HG03378 (cell line): ENCODE measurements at regions not wholly inside any gene's neighbourhood (a gene's known extent, or its start where the extent isn't known, plus 50 kb on each side); places are given as distances from the start of the nearest gene placed in this dataset.
"Not testable (repeated sequence)": the region's sequence is repeated elsewhere in the genome, so short reads cannot be mapped to it uniquely, and the experiment has no call there.

ENCODE experiments used
- ATAC-seq: cut with Tn5 transposase; IDR thresholded peaks from one replicate; pipeline ENCODE4 v1.9.1; 2021; ENCODE audit warnings: mild to moderate bottlenecking, moderate library complexity; ENCODE audit not compliant: unreplicated experiment

DNA sequence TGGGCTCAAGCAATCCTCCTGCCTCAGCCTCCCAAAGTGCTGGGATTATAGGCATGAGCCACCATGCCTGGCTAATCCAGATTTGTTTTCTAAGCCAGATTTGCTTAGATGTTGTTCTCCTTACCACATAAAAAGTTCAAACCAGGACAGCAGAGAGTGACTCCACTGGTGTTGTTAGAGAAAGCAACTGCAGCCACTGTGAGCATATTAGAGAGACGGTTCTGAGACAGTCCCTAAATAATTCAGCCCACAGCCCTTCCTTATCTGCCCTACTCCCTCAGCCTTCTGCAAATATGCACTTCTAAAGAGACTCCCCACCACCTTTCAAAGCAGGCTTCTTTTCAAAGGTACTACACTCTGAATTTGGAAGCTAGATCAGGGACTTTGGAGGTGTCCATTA, 96.1 kb downstream of the DRD1 start:
- no peak for ATAC-seq

GRCh38 chr5:175347027-175347426, 97.0 kb downstream of the DRD1 start:
- ATAC-seq, result no peak

- ATAC-seq, result no peak
These were observed 99.4 kb downstream of the DRD1 start for GRCh38 chr5:175344331-175345195.

DNA sequence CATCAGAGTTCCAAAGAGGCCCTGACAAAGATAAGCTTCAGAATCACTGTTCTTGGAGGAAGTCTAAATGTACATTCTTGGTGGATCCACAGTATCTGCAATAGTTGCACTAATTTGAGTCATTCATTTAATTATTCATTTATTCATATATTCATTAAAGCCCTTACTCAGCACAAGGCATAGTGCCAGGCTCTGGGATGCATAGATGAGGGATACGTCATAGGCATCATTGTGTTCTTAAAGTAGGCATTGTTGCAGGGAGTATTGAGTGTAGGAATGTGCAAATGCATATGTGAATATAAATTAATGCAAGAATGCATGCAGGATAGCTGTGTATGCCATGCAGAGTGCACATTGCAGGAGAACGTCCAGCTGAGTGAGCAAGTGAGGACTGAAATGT, 100.7 kb downstream of the DRD1 start:
- ATAC-seq, result no peak

- ATAC-seq, result no peak
These were observed 103.8 kb downstream of the DRD1 start for GRCh38 chr5:175340180-175340579.

GRCh38 chr5:175337680-175338079, 106.3 kb downstream of the DRD1 start:
- no peak for ATAC-seq

DNA sequence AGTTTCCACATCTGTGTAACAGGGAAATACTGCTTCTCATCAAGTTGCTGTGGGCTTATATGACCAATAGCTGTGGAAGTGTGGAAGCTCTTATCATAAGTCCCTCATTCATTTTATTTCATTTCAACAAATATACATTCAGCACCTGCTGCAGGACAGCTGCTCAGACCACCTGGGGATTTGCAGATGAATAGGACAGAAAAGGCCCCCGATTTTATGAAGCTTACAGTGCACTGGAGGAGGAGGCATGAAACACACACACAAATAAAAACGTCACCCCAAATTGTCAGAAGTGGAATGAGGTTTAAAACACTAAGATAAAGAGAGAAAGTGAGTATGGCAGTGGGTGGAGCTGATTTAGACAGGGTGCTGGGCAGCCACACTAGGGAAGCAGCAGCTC, 107.2 kb downstream of the DRD1 start:
- no peak for ATAC-seq

- no peak for ATAC-seq
These were observed 108.3 kb downstream of the DRD1 start for GRCh38 chr5:175335691-175336090.

DNA sequence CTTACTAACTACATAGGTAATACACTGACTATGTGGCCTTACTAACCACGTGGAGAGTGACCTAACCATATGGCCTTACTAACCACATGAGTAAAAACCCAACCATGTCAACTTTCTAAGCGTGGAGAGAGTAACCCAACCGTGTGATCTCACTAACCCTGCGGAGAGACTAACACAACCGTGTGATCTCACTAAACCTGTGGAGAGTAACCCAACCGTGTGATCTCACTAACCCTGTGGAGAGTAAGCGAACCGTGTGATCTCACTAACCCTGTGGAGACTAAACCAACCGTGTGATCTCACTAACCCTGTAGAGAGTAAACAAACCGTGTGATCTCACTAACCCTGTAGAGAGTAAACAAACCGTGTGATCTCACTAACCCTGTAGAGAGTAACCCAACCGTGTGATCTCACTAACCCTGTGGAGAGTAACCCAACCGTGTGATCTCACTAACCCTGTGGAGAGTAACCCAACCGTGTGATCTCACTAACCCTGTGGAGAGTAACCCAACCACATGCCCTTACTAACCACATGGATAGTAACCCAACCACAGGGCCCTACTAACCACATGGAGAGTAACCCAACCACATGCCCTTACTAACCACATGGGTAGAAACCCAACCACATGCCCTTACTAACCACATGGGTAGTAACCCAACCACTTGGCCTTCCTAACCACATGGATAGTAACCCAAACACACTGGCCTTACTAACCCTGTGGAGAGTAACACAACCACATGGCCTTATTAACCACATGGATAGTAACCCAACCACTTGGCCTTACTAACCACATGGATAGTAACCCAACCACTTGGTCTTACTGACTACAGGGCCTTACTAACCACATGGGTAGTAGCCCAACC, 112.6 kb downstream of the DRD1 start:
- ATAC-seq, result not testable (repeated sequence)

DNA sequence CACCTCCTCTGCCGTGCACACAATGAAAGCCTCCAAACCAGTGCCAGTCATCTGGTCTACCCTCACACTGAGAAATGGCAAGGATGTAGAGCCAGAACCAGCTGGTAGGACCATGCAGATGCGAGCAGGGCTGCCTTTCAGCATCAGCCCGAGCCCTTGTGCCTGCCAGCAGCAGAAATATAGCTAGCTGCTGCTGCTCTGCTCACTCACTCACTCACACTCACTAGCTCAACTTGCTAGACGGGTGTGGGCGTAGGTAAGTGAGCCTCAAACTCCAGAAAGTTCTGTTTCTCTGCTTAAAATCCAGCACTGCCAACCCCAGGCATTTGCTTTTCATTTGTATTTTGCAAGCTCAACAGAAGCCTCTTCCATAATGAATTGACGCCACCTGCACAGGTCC, 114.0 kb downstream of the DRD1 start:
- no peak for ATAC-seq

DNA sequence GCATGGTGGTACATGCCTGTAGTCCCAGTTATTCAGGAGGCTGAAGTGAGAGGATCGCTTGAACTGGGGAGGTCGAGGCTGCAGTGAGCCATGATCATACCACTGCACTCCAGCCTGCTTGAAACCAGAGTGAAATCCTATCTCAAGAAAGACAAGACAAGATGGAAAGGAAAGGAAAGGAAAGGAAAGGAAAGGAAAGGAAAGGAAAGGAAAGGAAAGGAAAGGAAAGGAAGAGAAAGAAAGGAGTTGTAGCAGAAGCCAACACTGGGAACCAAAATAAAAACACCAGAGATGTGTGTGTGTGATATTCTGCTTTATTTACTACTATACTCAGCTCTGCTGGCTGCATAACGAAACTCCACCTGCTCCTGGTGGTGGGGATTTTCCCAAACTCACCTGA, 115.3 kb downstream of the DRD1 start:
- no peak for ATAC-seq

DNA sequence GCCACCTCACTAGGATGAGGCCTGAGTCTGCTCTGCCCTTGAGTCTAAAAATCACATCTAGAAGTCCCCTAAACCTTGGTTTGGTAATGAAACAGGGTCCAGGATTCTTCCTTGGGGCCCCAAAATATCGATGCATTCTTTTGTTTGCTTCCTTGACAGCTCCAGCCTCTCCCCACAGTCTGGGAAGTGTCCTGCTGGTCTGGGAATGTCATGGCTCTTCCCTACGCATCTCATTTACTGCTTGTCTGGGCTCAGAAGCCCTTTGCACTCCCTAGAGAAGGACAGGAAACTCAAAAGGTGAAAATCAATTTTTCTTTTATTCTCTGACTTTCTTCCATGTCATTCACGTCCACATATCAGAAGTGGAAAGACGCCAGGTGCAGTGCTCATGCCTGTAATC, 115.8 kb downstream of the DRD1 start:
- no peak for ATAC-seq

DNA sequence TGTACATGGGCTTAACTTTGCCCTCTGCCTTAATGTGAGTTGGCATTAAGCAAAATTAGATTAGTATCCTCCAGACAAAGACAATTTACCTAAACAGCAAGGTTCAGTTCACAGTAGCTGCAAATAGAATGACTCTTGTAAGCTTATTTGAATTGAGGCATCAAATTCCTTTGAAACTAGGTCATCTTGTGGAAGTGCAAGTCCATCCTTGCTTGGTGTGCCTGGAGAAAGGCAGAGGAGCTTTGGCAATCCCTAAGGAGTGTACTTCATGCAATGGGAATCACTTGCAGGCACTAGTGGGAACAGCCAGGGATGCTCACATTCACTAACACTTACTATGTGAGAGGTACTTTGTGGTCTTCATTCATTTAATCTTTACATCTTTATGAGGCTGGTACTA, 118.3 kb downstream of the DRD1 start:
- no peak for ATAC-seq

- no peak for ATAC-seq
These were observed 122.0 kb downstream of the DRD1 start for GRCh38 chr5:175321927-175322532.

DNA sequence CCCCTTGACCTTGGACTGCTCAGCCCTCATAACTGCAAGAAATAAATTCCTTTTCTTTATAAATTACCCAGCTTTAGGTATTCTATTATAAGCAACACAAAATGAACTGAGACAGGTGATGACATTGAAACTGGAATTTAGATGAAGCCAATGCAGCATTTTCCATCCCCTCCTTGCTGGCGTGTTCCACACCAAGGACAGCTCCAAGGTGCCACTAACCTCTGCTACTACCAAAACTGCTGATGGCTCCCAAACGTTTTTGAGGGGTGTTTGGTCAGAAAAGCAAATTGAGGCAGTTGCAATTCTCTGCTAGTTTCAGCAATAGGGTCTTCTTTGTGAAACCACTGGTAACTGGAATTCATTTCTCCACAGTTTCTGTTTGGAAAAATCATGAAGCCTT, 124.8 kb downstream of the DRD1 start:
- no peak for ATAC-seq

GRCh38 chr5:175317872-175318271, 126.1 kb downstream of the DRD1 start:
- ATAC-seq, result no peak

GRCh38 chr5:175309218-175309810, 134.7 kb downstream of the DRD1 start:
- no peak for ATAC-seq

DNA sequence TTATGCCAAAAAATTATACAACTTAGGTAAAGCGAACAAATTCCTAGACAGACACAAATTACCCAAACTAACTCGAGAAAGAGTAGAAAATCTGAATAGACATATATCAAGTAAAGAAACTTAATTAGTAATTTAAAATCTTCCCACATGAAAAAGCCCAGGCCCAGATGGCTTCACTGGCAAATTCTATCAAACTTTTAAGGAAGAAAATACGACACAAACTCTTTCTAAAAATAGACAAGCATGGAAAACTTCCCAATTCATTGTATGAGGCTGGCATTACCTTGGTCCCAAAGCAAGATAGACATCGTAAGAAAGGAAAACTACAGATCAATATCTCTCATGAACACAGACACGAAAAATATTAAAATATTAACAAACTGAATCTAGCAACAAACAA, 135.3 kb downstream of the DRD1 start:
- no peak for ATAC-seq

- ATAC-seq, result no peak
These were observed 137.6 kb downstream of the DRD1 start for GRCh38 chr5:175306381-175306780.

DNA sequence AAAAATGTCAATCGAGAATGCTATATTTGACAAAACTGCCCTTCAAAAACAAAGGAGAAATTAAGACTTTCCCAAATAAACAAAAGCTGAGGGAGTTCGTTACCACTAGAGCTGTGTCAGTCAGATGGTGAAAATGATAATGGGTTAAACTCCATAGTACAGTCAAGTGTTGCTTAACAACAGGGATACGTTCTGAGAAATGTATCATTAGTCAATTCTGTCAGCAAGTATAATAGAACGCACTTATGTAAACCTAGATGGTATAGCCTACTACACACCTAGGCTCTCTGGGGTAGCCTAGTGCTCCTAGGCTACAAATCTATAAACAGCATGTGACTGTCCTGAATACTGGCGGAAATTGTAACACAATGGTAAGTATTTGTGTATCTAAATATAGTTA, 138.7 kb downstream of the DRD1 start:
- no peak for ATAC-seq

- no peak for ATAC-seq
These were observed 153.6 kb downstream of the DRD1 start for GRCh38 chr5:175290379-175290778.
